ENCODE measurements at regions not wholly inside any gene's neighbourhood (a gene's known extent, or its start where the extent isn't known, plus 50 kb on each side); places are given as distances from the start of the nearest gene placed in this dataset.

DNA sequence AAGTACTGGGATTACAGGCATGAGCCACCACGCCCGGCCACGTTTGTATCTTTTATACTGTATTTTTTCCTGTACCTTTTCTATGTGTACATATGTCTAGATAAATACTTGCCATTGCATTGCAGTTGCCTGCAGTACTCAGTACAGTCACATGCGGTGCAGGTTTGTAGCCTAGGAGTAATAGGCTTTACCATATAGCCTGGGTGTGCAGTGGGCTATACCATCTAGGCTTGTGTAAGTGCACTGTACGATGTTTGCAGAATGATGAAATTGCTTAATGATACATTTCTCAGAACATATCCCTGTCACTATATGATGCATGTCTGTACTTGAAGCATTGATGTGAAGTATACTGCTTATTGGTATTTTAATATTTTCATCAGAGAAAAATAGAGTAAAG is 115.4 kb upstream of the PUDP start:
- H3K4me3 ChIP-seq: no peak overlapping the region
- no peaks in the 10 kb centered on the region for H3K9me3 ChIP-seq
- H3K36me3 ChIP-seq: peaks cover 0 to 6% (median 2%) of the 10 kb centered on the region in 4 donors
- DNase-seq (no peak), ATAC-seq (ENCODE audit: low FRiP score in 2 of 2) (no peak)
- TF ChIP-seq, protein P1, sequence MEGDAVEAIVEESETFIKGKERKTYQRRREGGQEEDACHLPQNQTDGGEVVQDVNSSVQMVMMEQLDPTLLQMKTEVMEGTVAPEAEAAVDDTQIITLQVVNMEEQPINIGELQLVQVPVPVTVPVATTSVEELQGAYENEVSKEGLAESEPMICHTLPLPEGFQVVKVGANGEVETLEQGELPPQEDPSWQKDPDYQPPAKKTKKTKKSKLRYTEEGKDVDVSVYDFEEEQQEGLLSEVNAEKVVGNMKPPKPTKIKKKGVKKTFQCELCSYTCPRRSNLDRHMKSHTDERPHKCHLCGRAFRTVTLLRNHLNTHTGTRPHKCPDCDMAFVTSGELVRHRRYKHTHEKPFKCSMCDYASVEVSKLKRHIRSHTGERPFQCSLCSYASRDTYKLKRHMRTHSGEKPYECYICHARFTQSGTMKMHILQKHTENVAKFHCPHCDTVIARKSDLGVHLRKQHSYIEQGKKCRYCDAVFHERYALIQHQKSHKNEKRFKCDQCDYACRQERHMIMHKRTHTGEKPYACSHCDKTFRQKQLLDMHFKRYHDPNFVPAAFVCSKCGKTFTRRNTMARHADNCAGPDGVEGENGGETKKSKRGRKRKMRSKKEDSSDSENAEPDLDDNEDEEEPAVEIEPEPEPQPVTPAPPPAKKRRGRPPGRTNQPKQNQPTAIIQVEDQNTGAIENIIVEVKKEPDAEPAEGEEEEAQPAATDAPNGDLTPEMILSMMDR (IDR thresholded peaks at IDR 0.05): no peak
- TF ChIP-seq EP300 (IDR thresholded peaks at IDR 0.05): no peak
- no peak for TF ChIP-seq POLR2A (IDR thresholded peaks at IDR 0.05)
- TF ChIP-seq POLR2AphosphoS5 (IDR thresholded peaks at IDR 0.05): no peak
- H3K27me3 ChIP-seq: no peaks in the 10 kb centered on the region
- H3K4me1 ChIP-seq: no peaks in the 10 kb centered on the region
- 91 to 93% methylated on average over 5 of the region's 5 CpGs for WGBS, 2 donors
- no peak overlapping the region for H3K27ac ChIP-seq

DNA sequence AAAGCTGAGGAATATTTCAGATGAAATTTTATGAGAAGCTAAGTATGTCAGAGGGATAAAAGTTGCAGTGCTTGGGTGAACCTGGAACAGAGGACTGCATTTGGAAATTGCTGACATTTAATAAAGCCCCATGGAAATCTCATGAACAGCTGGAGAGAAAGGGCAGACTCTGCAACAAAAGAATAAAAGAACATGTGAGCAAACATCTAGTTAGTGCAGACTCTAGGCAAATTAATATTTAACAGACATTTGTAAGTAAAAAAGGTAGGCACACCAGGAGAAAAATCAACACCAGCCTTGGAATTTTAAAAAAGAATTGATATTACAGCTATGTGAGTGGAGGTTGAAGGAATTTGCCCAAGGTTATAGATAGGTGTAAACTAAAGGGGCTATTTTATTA is 114.6 kb upstream of the PUDP start:
- peaks cover 0 to 6% (median 2%) of the 10 kb centered on the region in 4 donors for H3K36me3 ChIP-seq
- ATAC-seq (ENCODE audit: low FRiP score in 2 of 2) (no peak), DNase-seq (no peak)
- H3K9me3 ChIP-seq: no peaks in the 10 kb centered on the region
- H3K27ac ChIP-seq: no peak overlapping the region
- H3K4me1 ChIP-seq: no peaks in the 10 kb centered on the region
- no peaks in the 10 kb centered on the region for H3K27me3 ChIP-seq
- TF ChIP-seq POLR2A (IDR thresholded peaks at IDR 0.05) (no peak), POLR2AphosphoS5 (IDR thresholded peaks at IDR 0.05) (no peak), EP300 (IDR thresholded peaks at IDR 0.05) (no peak)
- TF ChIP-seq, protein P1 (IDR thresholded peaks at IDR 0.05): no peak
- no peak overlapping the region for H3K4me3 ChIP-seq

DNA sequence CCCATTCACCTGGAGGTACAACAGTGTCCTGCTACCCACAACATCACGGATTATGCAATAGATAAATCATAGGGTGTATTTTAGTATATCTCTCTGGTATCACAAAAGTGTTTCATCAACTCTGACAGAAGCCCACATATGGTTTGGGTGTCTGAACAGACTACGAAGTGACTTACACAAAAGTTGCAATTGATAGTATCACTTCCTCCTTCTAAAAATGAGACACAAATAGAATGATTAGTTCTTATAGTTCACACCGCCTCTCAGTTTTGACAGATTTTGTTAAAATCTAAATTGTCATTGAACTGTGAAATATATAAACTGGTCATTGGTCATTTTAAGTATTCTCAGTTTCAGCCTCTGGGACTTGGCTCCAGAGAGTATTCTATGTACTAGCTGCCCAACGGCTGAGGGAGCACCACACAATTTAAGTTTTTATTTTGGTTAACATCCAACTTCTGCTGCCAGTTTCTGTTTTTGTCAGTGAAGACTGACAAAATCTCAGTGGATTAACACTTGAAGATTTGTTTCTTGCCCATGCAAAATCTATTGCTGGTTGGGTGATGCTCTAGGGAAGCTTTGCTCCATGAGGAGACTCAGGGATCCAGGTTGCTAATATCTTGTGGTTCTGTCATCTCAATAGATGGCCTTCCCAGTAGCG is 113.8 kb upstream of the PUDP start:
- DNase-seq (no peak), ATAC-seq (ENCODE audit: low FRiP score in 2 of 2) (no peak)
- 81 to 89% methylated on average over 3 to 5 of the region's 5 CpGs for WGBS, 2 donors
- Histone ChIP-seq H3K4me3 (no peak overlapping the region), H3K4me1 (no peaks in the 10 kb centered on the region), H3K27me3 (no peaks in the 10 kb centered on the region), H3K36me3 (peaks cover 0 to 10% (median 4%) of the 10 kb centered on the region in 4 donors), H3K27ac (no peak overlapping the region), H3K9me3 (no peaks in the 10 kb centered on the region)
- TF ChIP-seq, protein P1 (IDR thresholded peaks at IDR 0.05): no peak
- no peak for TF ChIP-seq POLR2A (IDR thresholded peaks at IDR 0.05)
- TF ChIP-seq POLR2AphosphoS5 (IDR thresholded peaks at IDR 0.05): no peak
- TF ChIP-seq EP300 (IDR thresholded peaks at IDR 0.05): no peak

DNA sequence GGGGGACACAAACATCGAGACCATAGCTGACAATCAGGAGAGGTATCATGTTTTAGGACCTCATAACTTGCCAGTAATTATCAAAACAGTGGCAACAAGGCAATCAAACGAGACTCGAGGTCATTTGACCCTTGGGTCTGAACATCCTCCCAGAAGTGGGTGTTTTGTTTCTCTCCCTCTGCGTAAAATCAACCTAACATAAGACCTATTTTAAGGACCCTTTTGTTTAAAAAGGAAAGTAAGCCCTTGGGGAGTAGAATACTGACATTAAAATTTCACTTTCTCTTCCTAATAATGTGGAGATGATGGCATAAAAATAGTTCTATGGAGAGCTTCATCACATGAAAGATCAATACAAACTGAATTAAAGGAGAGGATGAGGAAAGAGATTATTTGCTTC is 106.2 kb upstream of the PUDP start:
- peaks cover 0 to 5% (median 2%) of the 10 kb centered on the region in 4 donors for H3K36me3 ChIP-seq
- WGBS, 2 donors: 88 to 95% methylated on average over 4 of the region's 4 CpGs
- H3K4me1 ChIP-seq: peaks cover 0 to 15% (median 3%) of the 10 kb centered on the region in 4 donors
- ATAC-seq (ENCODE audit: low FRiP score in 2 of 2): no peak
- TF ChIP-seq POLR2A (IDR thresholded peaks at IDR 0.05) (no peak), POLR2AphosphoS5 (IDR thresholded peaks at IDR 0.05) (no peak), EP300 (IDR thresholded peaks at IDR 0.05) (no peak)
- TF ChIP-seq, protein P1 (IDR thresholded peaks at IDR 0.05): no peak
- no peak for DNase-seq
- no peaks in the 10 kb centered on the region for H3K27me3 ChIP-seq
- no peak overlapping the region for H3K27ac ChIP-seq
- no peak overlapping the region for H3K4me3 ChIP-seq
- no peaks in the 10 kb centered on the region for H3K9me3 ChIP-seq

DNA sequence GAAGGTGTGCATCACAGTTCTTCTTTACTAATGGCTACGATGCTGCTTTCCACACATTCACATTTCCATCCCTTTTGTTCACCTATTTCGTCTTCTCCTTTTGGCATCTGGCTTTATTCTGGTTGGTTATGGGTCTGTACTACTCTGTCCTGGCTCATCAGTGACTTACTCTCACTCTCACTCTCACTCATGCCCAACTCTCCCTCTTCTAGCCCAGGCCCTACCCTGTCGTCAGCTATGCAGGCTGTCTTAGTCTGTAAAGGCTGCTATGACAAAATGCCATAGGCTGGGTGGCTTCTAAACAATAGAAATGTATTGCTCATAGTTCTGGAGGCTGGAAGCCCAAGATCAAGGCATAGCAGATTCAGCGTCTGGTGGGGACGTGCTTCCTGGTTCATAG is 105.6 kb upstream of the PUDP start:
- ATAC-seq (ENCODE audit: low FRiP score in 2 of 2): no peak
- peaks cover 0 to 5% (median 2%) of the 10 kb centered on the region in 4 donors for H3K36me3 ChIP-seq
- H3K4me3 ChIP-seq: no peak overlapping the region
- H3K27me3 ChIP-seq: no peaks in the 10 kb centered on the region
- TF ChIP-seq POLR2AphosphoS5 (IDR thresholded peaks at IDR 0.05): no peak
- no peak for TF ChIP-seq EP300 (IDR thresholded peaks at IDR 0.05)
- TF ChIP-seq POLR2A (IDR thresholded peaks at IDR 0.05): no peak
- TF ChIP-seq, protein P1 (IDR thresholded peaks at IDR 0.05): no peak
- H3K4me1 ChIP-seq: peaks cover 0 to 15% (median 3%) of the 10 kb centered on the region in 4 donors
- DNase-seq: no peak
- H3K27ac ChIP-seq: no peak overlapping the region
- 98 to 99% methylated on average over 3 to 5 of the region's 5 CpGs for WGBS, 2 donors
- H3K9me3 ChIP-seq: no peaks in the 10 kb centered on the region
